SU-DHL-6 (cell line): ENCODE measurements at regions not wholly inside any gene's neighbourhood (a gene's known extent, or its start where the extent isn't known, plus 50 kb on each side); places are given as distances from the start of the nearest gene placed in this dataset.

Source experiments
- CTCF ChIP-seq: fragments of 200-600 bp; sonication (generic); IDR thresholded peaks from one replicate; pipeline ENCODE4 v1.5.1; 2017; ENCODE audit warnings: antibody characterized with exemption, mild to moderate bottlenecking, low read length, moderate library complexity; ENCODE audit not compliant: insufficient read depth, poor library complexity, severe bottlenecking
- EZH2phosphoT487 ChIP-seq: fragments of 200-600 bp; sonication (generic), shearing (Covaris generic); conservative IDR thresholded peaks from 2 replicates; pipeline ENCODE4 v1.6.1; 2018; ENCODE audit warnings: mild to moderate bottlenecking, antibody characterized with exemption, low read length, moderate library complexity, mixed read lengths

- TF ChIP-seq CTCF (no peak), EZH2phosphoT487 (no peak)
These were observed 709.4 kb upstream of the KIRREL3 start for GRCh38 chr11:127709960-127710359.
